SK-N-MC (cell line): ENCODE measurements at regions not wholly inside any gene's neighbourhood (a gene's known extent, or its start where the extent isn't known, plus 50 kb on each side); places are given as distances from the start of the nearest gene placed in this dataset.

ENCODE experiments used
- EZH2 ChIP-seq: fragments of 200-600 bp; sonication (generic); IDR thresholded peaks from one replicate; pipeline ENCODE4 v1.6.1; 2017; ENCODE audit warnings: antibody characterized with exemption
- POLR2AphosphoS5 ChIP-seq: IDR thresholded peaks from 2 replicates; pipeline ENCODE4 v1.6.1; 2012; ENCODE audit warnings: mild to moderate bottlenecking, low read depth, low read length, borderline replicate concordance

DNA sequence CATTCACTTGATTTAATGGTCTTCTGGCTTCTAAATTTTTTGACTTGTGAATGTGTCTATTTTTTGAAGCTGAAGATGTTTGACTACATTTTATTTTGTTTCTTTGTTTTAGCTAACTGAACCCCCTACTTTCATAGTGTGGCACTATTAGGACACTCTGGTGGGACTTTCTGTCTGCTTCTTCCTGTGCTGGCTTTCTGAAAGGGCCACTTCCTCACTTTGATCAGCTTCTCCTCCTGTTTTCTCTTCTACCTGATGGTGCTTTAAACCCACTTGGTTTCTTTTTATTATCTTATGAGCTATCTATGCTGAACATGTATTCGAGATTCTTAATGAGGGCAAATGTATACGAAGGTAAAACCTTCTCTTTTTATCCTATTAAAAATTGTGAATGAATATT is 186.1 kb upstream of the CASK start:
- TF ChIP-seq EZH2 (no peak), POLR2AphosphoS5 (no peak)
